Lower lobe of right lung (tissue), 2 donors: ENCODE measurements at regions not wholly inside any gene's neighbourhood (a gene's known extent, or its start where the extent isn't known, plus 50 kb on each side); places are given as distances from the start of the nearest gene placed in this dataset.

Source experiments
- ATAC-seq, 2 donors: fragments of 200-7000 bp; cut with Tn5 transposase; one replicate each; pipeline ENCODE4 v1.9.1; 2020 to 2022; ENCODE audit warnings: mild to moderate bottlenecking in 2 of 2, moderate library complexity in 2 of 2
- DNase-seq: peaks from one replicate; pipeline ENCODE4 v3.0.0-alpha.2; 2020
- H3K27ac ChIP-seq: fragments of 200-600 bp; one replicate; pipeline ENCODE4 v1.8.0; 2022
- H3K27me3 ChIP-seq: fragments of 200-600 bp; one replicate; pipeline ENCODE4 v1.8.0; 2022; ENCODE audit warnings: low read depth
- H3K36me3 ChIP-seq: fragments of 200-600 bp; one replicate; pipeline ENCODE4 v1.8.0; 2022; ENCODE audit warnings: mild to moderate bottlenecking
- H3K4me1 ChIP-seq: fragments of 200-600 bp; one replicate; pipeline ENCODE4 v1.8.0; 2022
- H3K4me3 ChIP-seq: fragments of 200-600 bp; one replicate; pipeline ENCODE4 v1.8.0; 2022; ENCODE audit warnings: mild to moderate bottlenecking
- H3K9me3 ChIP-seq: fragments of 200-600 bp; one replicate; pipeline ENCODE4 v1.8.0; 2022
- CTCF ChIP-seq: fragments of 200-600 bp; IDR thresholded peaks from one replicate; pipeline ENCODE4 v1.8.0; 2022; ENCODE audit warnings: antibody characterized with exemption, mild to moderate bottlenecking
- intact Hi-C: fragments of 100-400 bp; cut with DNase I; formaldehyde crosslinking; loops from one replicate; pipeline ENCODE4 v1.11.0; 2022
- donor health status: DM: no; HTN: yes; CAD: no; lungs with severe emphysema.

DNA sequence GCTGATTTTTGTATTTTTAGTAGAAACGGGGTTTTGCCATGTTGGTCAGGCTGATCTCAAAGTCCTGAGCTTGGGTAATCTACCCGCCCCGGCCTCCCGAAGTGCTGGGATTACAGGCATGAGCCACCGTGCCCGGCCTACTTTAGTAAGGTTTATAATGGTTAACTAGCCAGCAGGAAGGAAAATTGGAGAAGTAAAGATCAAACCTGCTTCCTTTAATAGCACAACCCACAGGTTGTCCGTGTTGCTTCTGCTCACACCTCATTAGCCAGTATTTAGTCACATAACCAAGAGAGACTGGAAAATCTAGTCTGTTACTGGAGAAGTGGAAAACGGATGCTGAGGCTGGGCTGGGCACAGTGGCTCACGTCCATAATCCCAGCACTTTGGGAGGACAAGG is 51.9 kb upstream of the TBL1XR1 start:
- no peak for DNase-seq
- Histone ChIP-seq H3K27me3 (no peaks in the 10 kb centered on the region), H3K27ac (no peak overlapping the region), H3K36me3 (no peaks in the 10 kb centered on the region), H3K4me3 (no peak overlapping the region), H3K4me1 (no peaks in the 10 kb centered on the region), H3K9me3 (no peaks in the 10 kb centered on the region)
- TF ChIP-seq CTCF, result no peak
- intact Hi-C loops, result no loop called here
- ATAC-seq, result no peak

- Histone ChIP-seq H3K27ac (no peak overlapping the region), H3K4me3 (no peak overlapping the region), H3K4me1 (no peaks in the 10 kb centered on the region), H3K27me3 (no peaks in the 10 kb centered on the region), H3K9me3 (no peaks in the 10 kb centered on the region), H3K36me3 (no peaks in the 10 kb centered on the region)
- ATAC-seq (no peak), DNase-seq (no peak)
- no peak for TF ChIP-seq CTCF
- intact Hi-C loops, result no loop called here
Measured at GRCh38 chr3:177250151-177250550, 52.9 kb upstream of the TBL1XR1 start.

DNA sequence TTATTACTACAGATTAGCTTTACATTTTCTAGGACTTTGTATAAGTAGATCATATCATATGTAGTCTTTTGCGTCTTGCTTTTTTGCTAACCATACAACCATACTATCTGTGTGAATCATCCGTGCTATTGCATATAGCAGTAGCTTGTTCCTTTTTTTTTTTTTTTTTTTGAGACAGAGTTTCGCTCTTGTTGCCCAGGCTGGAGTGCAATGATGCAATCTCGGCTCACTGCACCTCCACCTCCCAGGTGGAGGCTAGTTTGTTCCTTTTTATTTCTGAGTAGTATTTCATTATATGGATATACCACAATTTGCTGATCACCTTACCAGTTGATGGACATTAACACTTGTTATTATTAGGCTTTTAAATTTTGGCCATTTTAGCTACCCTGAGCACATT is 54.5 kb upstream of the TBL1XR1 start:
- TF ChIP-seq CTCF, result no peak
- no peak for DNase-seq
- no peaks in the 10 kb centered on the region for H3K9me3 ChIP-seq
- H3K4me1 ChIP-seq, result no peaks in the 10 kb centered on the region
- H3K27me3 ChIP-seq, result no peaks in the 10 kb centered on the region
- H3K4me3 ChIP-seq, result no peak overlapping the region
- no peak for ATAC-seq
- no peaks in the 10 kb centered on the region for H3K36me3 ChIP-seq
- intact Hi-C loops, result no loop called here
- no peak overlapping the region for H3K27ac ChIP-seq

- no peak for TF ChIP-seq CTCF
- H3K4me3 ChIP-seq, result no peak overlapping the region
- intact Hi-C loops, result no loop called here
- DNase-seq (no peak), ATAC-seq (no peak)
- H3K27me3 ChIP-seq, result no peaks in the 10 kb centered on the region
- no peaks in the 10 kb centered on the region for H3K4me1 ChIP-seq
- H3K27ac ChIP-seq, result no peak overlapping the region
- no peaks in the 10 kb centered on the region for H3K36me3 ChIP-seq
- H3K9me3 ChIP-seq, result no peaks in the 10 kb centered on the region
Measured at GRCh38 chr3:177257006-177257405, 59.7 kb upstream of the TBL1XR1 start.

DNA sequence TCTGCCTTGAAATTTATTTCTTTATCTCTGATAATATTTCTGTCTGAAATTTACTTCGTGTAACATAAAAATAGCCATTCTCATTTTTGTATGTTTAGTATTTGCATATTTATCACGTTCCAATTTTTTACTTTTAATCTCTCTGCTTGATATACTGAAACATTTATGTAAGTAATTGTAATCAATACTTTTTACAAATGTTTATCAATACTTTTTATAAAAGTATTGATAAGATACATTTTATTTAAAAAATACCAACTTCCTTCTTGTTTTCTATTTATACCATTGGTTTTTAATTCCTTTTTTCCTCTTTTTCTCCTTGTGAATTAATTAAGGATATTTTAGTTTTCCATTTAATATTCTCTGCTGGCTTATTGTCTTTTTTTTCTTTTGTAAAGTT is 60.3 kb upstream of the TBL1XR1 start:
- Histone ChIP-seq H3K9me3 (no peaks in the 10 kb centered on the region), H3K36me3 (no peaks in the 10 kb centered on the region), H3K27me3 (no peaks in the 10 kb centered on the region), H3K4me1 (no peaks in the 10 kb centered on the region), H3K27ac (no peak overlapping the region), H3K4me3 (no peak overlapping the region)
- intact Hi-C loops, result no loop called here
- ATAC-seq (no peak), DNase-seq (no peak)
- no peak for TF ChIP-seq CTCF

GRCh38 chr3:177262396-177262795 is 65.1 kb upstream of the TBL1XR1 start:
- intact Hi-C loops, result no loop called here
- peaks cover 4% of the 10 kb centered on the region for H3K4me1 ChIP-seq
- ATAC-seq, result no peak
- no peaks in the 10 kb centered on the region for H3K36me3 ChIP-seq
- H3K27ac ChIP-seq, result no peak overlapping the region
- no peak overlapping the region for H3K4me3 ChIP-seq
- no peak for TF ChIP-seq CTCF
- H3K27me3 ChIP-seq, result no peaks in the 10 kb centered on the region
- no peaks in the 10 kb centered on the region for H3K9me3 ChIP-seq
- no peak for DNase-seq
